SH-SY5Y (cell line): ENCODE measurements at regions not wholly inside any gene's neighbourhood (a gene's known extent, or its start where the extent isn't known, plus 50 kb on each side); places are given as distances from the start of the nearest gene placed in this dataset.

Experiments
- GATA2 ChIP-seq: IDR thresholded peaks from 2 replicates; pipeline ENCODE4 v1.6.1; 2011; ENCODE audit warnings: mild to moderate bottlenecking, low read depth, low read length
- GATA3 ChIP-seq: IDR thresholded peaks from 2 replicates; pipeline ENCODE4 v1.6.1; 2011; ENCODE audit warnings: low read depth, mild to moderate bottlenecking, low read length, moderate library complexity

- TF ChIP-seq GATA3 (no peak), GATA2 (no peak)
Observed at GRCh38 chr3:72004749-72005292, 219.9 kb upstream of the PROK2 start.
